H1 (cell line): ENCODE measurements at regions not wholly inside any gene's neighbourhood (a gene's known extent, or its start where the extent isn't known, plus 50 kb on each side); places are given as distances from the start of the nearest gene placed in this dataset.

Experiments
- CEBPB ChIP-seq: IDR thresholded peaks from 2 replicates; pipeline ENCODE4 v1.6.1; 2012; ENCODE audit warnings: low read depth, low read length
- CHD2 ChIP-seq: IDR thresholded peaks from 2 replicates; pipeline ENCODE4 v1.6.1; 2012; ENCODE audit warnings: low read length, improper control_type of control experiment
- JUND ChIP-seq: IDR thresholded peaks from 2 replicates; pipeline ENCODE4 v1.6.1; 2011; ENCODE audit warnings: mild to moderate bottlenecking, improper control_type of control experiment, low read length
- RFX5 ChIP-seq: IDR thresholded peaks from 2 replicates; pipeline ENCODE4 v1.6.1; 2011; ENCODE audit warnings: low read depth, low read length, improper control_type of control experiment, borderline replicate concordance
- SIRT6 ChIP-seq: IDR thresholded peaks from one replicate; pipeline ENCODE4 v1.7.1; 2012; ENCODE audit warnings: low read length, inconsistent platforms
- SP4 ChIP-seq: IDR thresholded peaks from 2 replicates; pipeline ENCODE4 v1.6.1; 2012; ENCODE audit warnings: low read length, inconsistent platforms
- TBP ChIP-seq: IDR thresholded peaks from 2 replicates; pipeline ENCODE4 v1.6.1; 2011; ENCODE audit warnings: low read depth, low read length, improper control_type of control experiment
- TF ChIP-seq, protein P1 (sequence below): IDR thresholded peaks from 2 replicates; pipeline ENCODE4 v1.6.1; 2011; ENCODE audit warnings: low read length, improper control_type of control experiment

DNA sequence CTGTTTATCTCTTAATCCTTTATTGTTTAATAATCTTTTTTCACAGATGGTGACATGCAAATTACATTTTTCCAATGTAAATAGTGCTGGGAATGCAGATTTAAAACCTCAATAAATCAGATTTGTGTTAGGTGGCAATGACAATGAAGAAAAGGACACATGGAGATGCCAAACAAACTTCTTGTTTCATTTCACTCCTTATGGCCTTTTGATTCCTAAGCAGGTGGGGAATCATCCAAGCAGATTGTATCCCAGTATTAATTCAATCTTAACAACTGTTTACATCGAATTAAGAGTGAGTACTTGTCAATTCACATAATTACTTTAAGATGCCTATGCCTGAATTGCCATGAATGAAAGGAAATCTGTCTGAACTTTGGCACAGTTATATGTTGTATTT lies 98.9 kb upstream of the RGS18 start (continued):
- TF ChIP-seq, protein P1, sequence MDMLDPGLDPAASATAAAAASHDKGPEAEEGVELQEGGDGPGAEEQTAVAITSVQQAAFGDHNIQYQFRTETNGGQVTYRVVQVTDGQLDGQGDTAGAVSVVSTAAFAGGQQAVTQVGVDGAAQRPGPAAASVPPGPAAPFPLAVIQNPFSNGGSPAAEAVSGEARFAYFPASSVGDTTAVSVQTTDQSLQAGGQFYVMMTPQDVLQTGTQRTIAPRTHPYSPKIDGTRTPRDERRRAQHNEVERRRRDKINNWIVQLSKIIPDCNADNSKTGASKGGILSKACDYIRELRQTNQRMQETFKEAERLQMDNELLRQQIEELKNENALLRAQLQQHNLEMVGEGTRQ = no peak
- TF ChIP-seq CEBPB (no peak), JUND (no peak), RFX5 (no peak), SIRT6 (no peak), TBP (no peak), CHD2 (no peak), SP4 (no peak)
